GM23338 (cell line): ENCODE measurements at regions not wholly inside any gene's neighbourhood (a gene's known extent, or its start where the extent isn't known, plus 50 kb on each side); places are given as distances from the start of the nearest gene placed in this dataset.

Source experiments
- ATAC-seq: fragments of 200-7000 bp; cut with Tn5 transposase; 3 replicates; pipeline ENCODE4 v1.9.1; 2020
- DNase-seq: peaks from one replicate; pipeline ENCODE4 v3.0.0-alpha.2; 2015; ENCODE audit warnings: low spot score
- H2AFZ ChIP-seq: fragments of 200-600 bp; sonication (generic); 2 replicates; pipeline ENCODE4 v1.8.0; 2016; ENCODE audit warnings: antibody characterized with exemption, mild to moderate bottlenecking, moderate library complexity
- H3F3A ChIP-seq: fragments of 200-600 bp; sonication (generic); replicated peaks from 2 replicates; pipeline ENCODE4 v1.8.0; 2017; ENCODE audit warnings: antibody characterized with exemption, mixed run types, low read depth
- H3K27ac ChIP-seq: fragments of 200-600 bp; sonication (generic); 2 replicates; pipeline ENCODE4 v1.6.1; 2016; ENCODE audit warnings: low read depth
- H3K27me3 ChIP-seq: fragments of 200-600 bp; sonication (generic); 2 replicates; pipeline ENCODE4 v1.8.0; 2016; ENCODE audit warnings: mild to moderate bottlenecking, mixed run types, moderate library complexity; ENCODE audit not compliant: insufficient read depth
- H3K36me3 ChIP-seq: fragments of 200-600 bp; sonication (generic); 2 replicates; pipeline ENCODE4 v1.8.0; 2016; ENCODE audit warnings: mild to moderate bottlenecking; ENCODE audit not compliant: insufficient read depth
- H3K4me1 ChIP-seq: fragments of 200-600 bp; sonication (generic); 2 replicates; pipeline ENCODE4 v1.8.0; 2016; ENCODE audit warnings: mild to moderate bottlenecking, moderate library complexity; ENCODE audit not compliant: insufficient read depth
- H3K4me2 ChIP-seq: fragments of 200-600 bp; sonication (generic); 2 replicates; pipeline ENCODE4 v1.7.1; 2017; ENCODE audit warnings: mixed run types
- H3K4me3 ChIP-seq: fragments of 200-600 bp; sonication (generic); 2 replicates; pipeline ENCODE4 v1.6.1; 2016; ENCODE audit warnings: mixed run types
- H3K79me2 ChIP-seq: fragments of 200-600 bp; sonication (generic); replicated peaks from 2 replicates; pipeline ENCODE4 v1.8.0; 2017; ENCODE audit warnings: mild to moderate bottlenecking; ENCODE audit not compliant: insufficient read depth
- H3K9me2 ChIP-seq: fragments of 200-600 bp; sonication (generic); 2 replicates; pipeline ENCODE4 v1.8.0; 2017; ENCODE audit not compliant: insufficient read depth
- H4K20me1 ChIP-seq: fragments of 200-600 bp; sonication (generic); replicated peaks from 2 replicates; pipeline ENCODE4 v1.8.0; 2017; ENCODE audit warnings: mild to moderate bottlenecking; ENCODE audit not compliant: insufficient read depth
- H3K27ac Mint-ChIP-seq: 2 replicates; pipeline ENCODE4 v1.8.0; 2020; ENCODE audit warnings: inconsistent platforms, mild to moderate bottlenecking, moderate library complexity, mixed read lengths
- H3K27me3 Mint-ChIP-seq: 3 replicates; pipeline ENCODE4 v1.8.0; 2022; ENCODE audit warnings: low read depth, mild to moderate bottlenecking, moderate library complexity, mixed read lengths, inconsistent platforms; ENCODE audit not compliant: insufficient read depth, poor library complexity
- H3K36me3 Mint-ChIP-seq: 3 replicates; pipeline ENCODE4 v1.8.0; 2021; ENCODE audit warnings: low read depth, mild to moderate bottlenecking, inconsistent platforms, moderate library complexity, mixed read lengths
- H3K4me1 Mint-ChIP-seq: 3 replicates; pipeline ENCODE4 v1.8.0; 2020; ENCODE audit warnings: mild to moderate bottlenecking, inconsistent platforms, mixed read lengths
- H3K4me3 Mint-ChIP-seq: 3 replicates; pipeline ENCODE4 v1.8.0; 2021; ENCODE audit warnings: moderate library complexity, mild to moderate bottlenecking, inconsistent platforms, mixed read lengths
- H3K9me3 Mint-ChIP-seq: 3 replicates; pipeline ENCODE4 v1.8.0; 2020; ENCODE audit warnings: moderate library complexity, mild to moderate bottlenecking, inconsistent platforms, mixed read lengths
- CREB1 ChIP-seq: fragments of 250-450 bp; sonication (Bioruptor Pico); IDR thresholded peaks from 2 replicates; pipeline ENCODE4 v1.5.0; 2020; ENCODE audit warnings: low read depth, mild to moderate bottlenecking, moderate library complexity
- EZH2phosphoT487 ChIP-seq: fragments of 200-600 bp; sonication (generic); IDR thresholded peaks from one replicate; pipeline ENCODE4 v1.8.1; 2018; ENCODE audit warnings: antibody characterized with exemption; ENCODE audit not compliant: unreplicated experiment
- JUNB ChIP-seq: IDR thresholded peaks from one replicate; pipeline ENCODE4 v1.6.1; 2016; ENCODE audit warnings: antibody characterized with exemption; ENCODE audit not compliant: unreplicated experiment
- NANOG ChIP-seq: IDR thresholded peaks from 2 replicates; pipeline ENCODE4 v1.6.1; 2016; ENCODE audit warnings: antibody characterized with exemption, borderline replicate concordance
- POLR2AphosphoS5 ChIP-seq: IDR thresholded peaks from 2 replicates; pipeline ENCODE4 v1.6.1; 2016; ENCODE audit warnings: antibody characterized with exemption, low read depth
- ZNF114 ChIP-seq: fragments of 250-450 bp; sonication (Bioruptor Pico); IDR thresholded peaks from 2 replicates; pipeline ENCODE4 v1.5.0; 2020; ENCODE audit warnings: mild to moderate bottlenecking, moderate library complexity
- ZNF331 ChIP-seq: fragments of 250-450 bp; sonication (Bioruptor Pico); IDR thresholded peaks from 2 replicates; pipeline ENCODE4 v1.5.0; 2020; ENCODE audit warnings: low read depth, mild to moderate bottlenecking, moderate library complexity
- ZNF462 ChIP-seq: fragments of 250-450 bp; sonication (Bioruptor Pico); IDR thresholded peaks from 2 replicates; pipeline ENCODE4 v1.5.0; 2020; ENCODE audit warnings: mild to moderate bottlenecking, moderate library complexity
- TF ChIP-seq, protein P1 (sequence below): IDR thresholded peaks from one replicate; pipeline ENCODE4 v1.6.1; 2018; ENCODE audit warnings: antibody characterized with exemption; ENCODE audit not compliant: unreplicated experiment
- TF ChIP-seq, protein P2 (sequence below): IDR thresholded peaks from 2 replicates; pipeline ENCODE4 v1.6.1; 2016; ENCODE audit warnings: antibody characterized with exemption

DNA sequence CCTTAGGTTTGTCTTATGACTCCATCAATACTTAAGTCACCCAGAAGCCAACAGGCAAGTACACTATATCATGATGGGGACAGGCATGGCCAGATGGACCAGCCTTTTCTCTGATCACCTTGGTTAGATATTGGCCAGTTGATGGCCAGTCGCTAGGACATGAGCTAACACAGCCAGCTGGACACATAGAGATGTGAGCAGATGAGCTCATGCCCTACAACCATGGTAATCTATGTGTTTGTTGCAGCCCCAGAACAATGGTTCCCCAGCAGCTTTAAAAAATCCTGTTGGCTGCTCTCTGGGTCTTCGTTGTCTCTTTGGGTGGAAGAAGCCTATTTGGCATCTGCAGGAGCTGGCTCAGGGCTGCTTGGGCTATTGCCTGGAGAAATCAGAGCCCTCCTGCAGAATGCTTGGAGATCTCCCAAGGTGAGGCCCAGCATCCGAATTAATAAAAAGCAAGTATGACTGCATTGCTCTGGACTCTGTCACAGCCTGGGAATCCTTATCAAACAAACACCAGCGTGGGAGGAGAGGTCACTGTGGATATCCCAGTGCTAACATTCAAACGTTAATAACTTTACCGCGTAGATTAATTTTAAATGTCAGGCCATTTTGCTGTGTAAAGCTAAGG is 62.3 kb upstream of the KLHL29 start (continued):
- no peak for TF ChIP-seq ZNF331 (CRISPR knock-in tag)
- no peak for TF ChIP-seq JUNB
- TF ChIP-seq, protein P1, sequence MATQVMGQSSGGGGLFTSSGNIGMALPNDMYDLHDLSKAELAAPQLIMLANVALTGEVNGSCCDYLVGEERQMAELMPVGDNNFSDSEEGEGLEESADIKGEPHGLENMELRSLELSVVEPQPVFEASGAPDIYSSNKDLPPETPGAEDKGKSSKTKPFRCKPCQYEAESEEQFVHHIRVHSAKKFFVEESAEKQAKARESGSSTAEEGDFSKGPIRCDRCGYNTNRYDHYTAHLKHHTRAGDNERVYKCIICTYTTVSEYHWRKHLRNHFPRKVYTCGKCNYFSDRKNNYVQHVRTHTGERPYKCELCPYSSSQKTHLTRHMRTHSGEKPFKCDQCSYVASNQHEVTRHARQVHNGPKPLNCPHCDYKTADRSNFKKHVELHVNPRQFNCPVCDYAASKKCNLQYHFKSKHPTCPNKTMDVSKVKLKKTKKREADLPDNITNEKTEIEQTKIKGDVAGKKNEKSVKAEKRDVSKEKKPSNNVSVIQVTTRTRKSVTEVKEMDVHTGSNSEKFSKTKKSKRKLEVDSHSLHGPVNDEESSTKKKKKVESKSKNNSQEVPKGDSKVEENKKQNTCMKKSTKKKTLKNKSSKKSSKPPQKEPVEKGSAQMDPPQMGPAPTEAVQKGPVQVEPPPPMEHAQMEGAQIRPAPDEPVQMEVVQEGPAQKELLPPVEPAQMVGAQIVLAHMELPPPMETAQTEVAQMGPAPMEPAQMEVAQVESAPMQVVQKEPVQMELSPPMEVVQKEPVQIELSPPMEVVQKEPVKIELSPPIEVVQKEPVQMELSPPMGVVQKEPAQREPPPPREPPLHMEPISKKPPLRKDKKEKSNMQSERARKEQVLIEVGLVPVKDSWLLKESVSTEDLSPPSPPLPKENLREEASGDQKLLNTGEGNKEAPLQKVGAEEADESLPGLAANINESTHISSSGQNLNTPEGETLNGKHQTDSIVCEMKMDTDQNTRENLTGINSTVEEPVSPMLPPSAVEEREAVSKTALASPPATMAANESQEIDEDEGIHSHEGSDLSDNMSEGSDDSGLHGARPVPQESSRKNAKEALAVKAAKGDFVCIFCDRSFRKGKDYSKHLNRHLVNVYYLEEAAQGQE: no peak
- TF ChIP-seq, protein P2, sequence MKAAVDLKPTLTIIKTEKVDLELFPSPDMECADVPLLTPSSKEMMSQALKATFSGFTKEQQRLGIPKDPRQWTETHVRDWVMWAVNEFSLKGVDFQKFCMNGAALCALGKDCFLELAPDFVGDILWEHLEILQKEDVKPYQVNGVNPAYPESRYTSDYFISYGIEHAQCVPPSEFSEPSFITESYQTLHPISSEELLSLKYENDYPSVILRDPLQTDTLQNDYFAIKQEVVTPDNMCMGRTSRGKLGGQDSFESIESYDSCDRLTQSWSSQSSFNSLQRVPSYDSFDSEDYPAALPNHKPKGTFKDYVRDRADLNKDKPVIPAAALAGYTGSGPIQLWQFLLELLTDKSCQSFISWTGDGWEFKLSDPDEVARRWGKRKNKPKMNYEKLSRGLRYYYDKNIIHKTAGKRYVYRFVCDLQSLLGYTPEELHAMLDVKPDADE: no peak
- no peak for TF ChIP-seq NANOG

DNA sequence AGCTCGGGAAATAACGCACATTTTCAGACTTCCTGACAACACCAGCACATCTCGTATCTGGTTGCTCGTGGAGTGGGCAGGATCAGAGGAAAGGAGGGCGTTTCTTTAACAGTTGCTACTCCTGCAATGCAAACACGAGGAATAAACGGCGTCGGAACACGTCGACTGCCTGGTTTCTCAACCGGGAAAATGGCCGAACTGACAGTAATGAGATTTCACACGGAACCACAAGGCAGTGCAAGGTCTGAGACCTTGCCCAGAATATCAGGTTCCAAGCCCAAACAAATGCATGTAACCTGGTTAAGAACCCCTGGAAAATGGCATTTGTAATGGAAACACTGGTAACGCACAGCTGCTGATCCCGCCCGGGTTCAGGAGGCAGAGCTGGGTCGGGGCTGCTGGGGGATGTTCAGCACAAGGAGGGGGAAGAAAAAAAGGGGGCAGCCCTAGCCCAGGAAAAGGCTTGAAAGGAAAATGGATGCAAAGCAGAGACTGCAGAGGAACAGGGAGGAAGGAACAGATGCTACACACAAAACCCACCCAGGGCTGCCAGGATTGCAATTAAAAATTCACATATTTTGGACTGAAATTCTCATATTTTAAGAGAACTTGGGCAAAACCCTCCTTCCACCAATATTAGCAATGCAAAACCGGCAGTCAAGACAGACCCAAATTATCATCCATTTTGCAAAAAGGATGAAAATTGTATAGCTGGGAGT is 61.6 kb upstream of the KLHL29 start:
- H3K36me3 ChIP-seq: no peaks in the 10 kb centered on the region

More for the DNA sequence above, 61.6 kb upstream of the KLHL29 start:
- Mint-ChIP-seq H3K27ac (no peak overlapping the region), H3K9me3 (no peaks in the 10 kb centered on the region), H3K27me3 (no peaks in the 10 kb centered on the region), H3K4me1 (no peaks in the 10 kb centered on the region; the same call in 2 of the 3 replicates), H3K36me3 (no peaks in the 10 kb centered on the region), H3K4me3 (no peak overlapping the region)
- H3K79me2 ChIP-seq: no peaks in the 10 kb centered on the region
- no peaks in the 10 kb centered on the region for H4K20me1 ChIP-seq
- H3K4me3 ChIP-seq: no peak overlapping the region
- DNase-seq (no peak), ATAC-seq (no peak)
- H3K27me3 ChIP-seq: no peaks in the 10 kb centered on the region
- H3K9me2 ChIP-seq: no peaks in the 10 kb centered on the region
- H3F3A ChIP-seq: no peaks in the 10 kb centered on the region
- no peak overlapping the region for H3K27ac ChIP-seq
- H3K4me1 ChIP-seq: no peaks in the 10 kb centered on the region
- no peak overlapping the region; the same call in 1 of the 2 replicates for H2AFZ ChIP-seq
- H3K4me2 ChIP-seq: no peak overlapping the region
- TF ChIP-seq ZNF462 (CRISPR knock-in tag) (no peak), EZH2phosphoT487 (no peak), POLR2AphosphoS5 (no peak), CREB1 (CRISPR knock-in tag) (no peak), ZNF114 (no peak)
